ENCODE measurements at regions not wholly inside any gene's neighbourhood (a gene's known extent, or its start where the extent isn't known, plus 50 kb on each side); places are given as distances from the start of the nearest gene placed in this dataset.

DNA sequence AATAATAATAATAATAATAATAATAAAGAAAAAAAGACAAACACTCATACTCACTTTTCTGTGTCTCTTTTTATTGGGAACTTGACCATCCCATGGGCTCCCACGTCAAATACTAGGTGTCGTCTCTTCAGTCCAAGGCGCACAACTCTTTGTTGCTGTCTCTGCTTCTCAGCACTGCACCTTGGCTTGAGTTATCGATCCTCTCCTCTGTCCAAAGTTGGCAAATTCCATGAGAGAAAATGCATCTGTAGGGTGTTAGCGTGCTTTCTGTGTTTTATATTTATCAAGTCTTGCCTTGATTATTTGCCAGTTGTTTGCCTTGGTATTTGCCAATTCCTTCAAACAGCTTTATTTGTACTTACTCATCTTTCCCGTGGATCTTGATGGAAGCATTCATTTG is 653.7 kb downstream of the CDH18 start:
- Mint-ChIP-seq H3K36me3 (ENCODE audit: low read depth) (no peaks in the 10 kb centered on the region), H3K27ac (no peak overlapping the region), H3K4me3 (no peak overlapping the region), H3K4me1 (no peaks in the 10 kb centered on the region), H3K9me3 (peaks cover 16% of the 10 kb centered on the region), H3K27me3 (no peaks in the 10 kb centered on the region)
- TF ChIP-seq CTCF (IDR thresholded peaks at IDR 0.05), result no peak
- CTCF ChIA-PET, result no interaction called here
- no peak for ATAC-seq (ENCODE audit: low read depth)
- POLR2A ChIA-PET, result no interaction called here
- no peak for DNase-seq
- intact Hi-C loops (cut with micrococcal nuclease), result no loop called here

DNA sequence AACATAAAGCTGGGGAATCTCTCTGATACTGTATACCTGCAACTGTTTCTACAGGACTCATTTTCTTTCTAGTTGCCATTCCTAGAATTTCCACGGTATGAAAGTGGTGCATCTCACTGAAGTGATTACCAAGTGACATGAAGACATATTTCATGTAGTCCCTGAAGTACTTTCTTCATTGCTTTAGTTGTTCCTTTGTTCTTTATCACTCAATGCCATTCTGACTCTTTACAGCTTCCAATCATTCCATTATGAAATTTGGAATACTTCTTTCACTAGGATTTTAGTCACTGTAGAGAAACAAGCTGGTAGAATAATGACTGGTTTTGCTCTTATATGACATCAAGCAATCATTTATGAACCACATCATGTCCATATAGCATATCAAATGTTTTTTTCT is 645.1 kb downstream of the CDH18 start:
- Mint-ChIP-seq H3K4me1 (no peaks in the 10 kb centered on the region), H3K4me3 (no peak overlapping the region), H3K36me3 (ENCODE audit: low read depth) (no peaks in the 10 kb centered on the region), H3K9me3 (peaks cover 12% of the 10 kb centered on the region), H3K27me3 (no peaks in the 10 kb centered on the region), H3K27ac (no peak overlapping the region)
- TF ChIP-seq CTCF (IDR thresholded peaks at IDR 0.05), result no peak
- intact Hi-C loops (cut with micrococcal nuclease), result no loop called here
- DNase-seq (no peak), ATAC-seq (ENCODE audit: low read depth) (no peak)
- CTCF ChIA-PET, result no interaction called here
- POLR2A ChIA-PET, result no interaction called here

DNA sequence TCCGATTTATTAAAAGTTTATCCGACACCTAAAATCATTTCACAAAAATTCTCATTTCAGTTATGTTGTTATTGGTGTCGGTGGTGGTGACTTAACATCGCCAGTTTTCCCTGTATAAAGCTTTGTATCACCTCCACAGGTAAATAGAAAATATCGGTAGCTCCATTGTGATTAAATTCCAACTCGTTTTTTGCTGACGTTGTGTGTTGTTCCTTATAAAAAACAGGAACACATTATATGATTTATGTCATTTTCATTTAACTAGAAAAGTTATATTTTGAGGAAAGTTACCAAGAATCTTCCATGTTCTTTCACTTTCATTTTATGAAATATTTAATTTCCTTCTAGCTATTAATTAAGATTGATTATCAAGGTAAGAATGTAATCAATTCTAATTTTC is 635.9 kb downstream of the CDH18 start:
- Mint-ChIP-seq H3K4me3 (no peak overlapping the region), H3K27ac (no peak overlapping the region), H3K9me3 (no peaks in the 10 kb centered on the region), H3K36me3 (ENCODE audit: low read depth) (no peaks in the 10 kb centered on the region), H3K4me1 (no peaks in the 10 kb centered on the region), H3K27me3 (no peaks in the 10 kb centered on the region)
- DNase-seq (no peak), ATAC-seq (ENCODE audit: low read depth) (no peak)
- CTCF ChIA-PET, result no interaction called here
- intact Hi-C loops (cut with micrococcal nuclease), result no loop called here
- no peak for TF ChIP-seq CTCF (IDR thresholded peaks at IDR 0.05)
- POLR2A ChIA-PET, result no interaction called here

GRCh38 chr5:19369048-19369447 is 619.0 kb downstream of the CDH18 start:
- Mint-ChIP-seq H3K27ac (no peak overlapping the region), H3K4me1 (no peaks in the 10 kb centered on the region), H3K4me3 (no peak overlapping the region), H3K27me3 (no peaks in the 10 kb centered on the region), H3K36me3 (ENCODE audit: low read depth) (no peaks in the 10 kb centered on the region), H3K9me3 (no peaks in the 10 kb centered on the region)
- TF ChIP-seq CTCF (IDR thresholded peaks at IDR 0.05), result no peak
- no peak for ATAC-seq (ENCODE audit: low read depth)
- CTCF ChIA-PET, result no interaction called here
- intact Hi-C loops (cut with micrococcal nuclease), result no loop called here
- POLR2A ChIA-PET, result no interaction called here
- DNase-seq, result no peak

GRCh38 chr5:19369561-19369960 is 618.4 kb downstream of the CDH18 start:
- H3K4me1 Mint-ChIP-seq, result no peaks in the 10 kb centered on the region
- H3K36me3 Mint-ChIP-seq (ENCODE audit: low read depth), result no peaks in the 10 kb centered on the region
- no peaks in the 10 kb centered on the region for H3K9me3 Mint-ChIP-seq
- ATAC-seq (ENCODE audit: low read depth) (no peak), DNase-seq (no peak)
- no peak overlapping the region for H3K27ac Mint-ChIP-seq
- no peak overlapping the region for H3K4me3 Mint-ChIP-seq
- no peak for TF ChIP-seq CTCF (IDR thresholded peaks at IDR 0.05)
- ChIA-PET CTCF (no interaction called here), POLR2A (no interaction called here)
- intact Hi-C loops (cut with micrococcal nuclease), result no loop called here
- no peaks in the 10 kb centered on the region for H3K27me3 Mint-ChIP-seq

All from activated B cell treated with CpG ODN at 0.5 μM for 24 hours (primary cell).